ENCODE measurements at regions not wholly inside any gene's neighbourhood (a gene's known extent, or its start where the extent isn't known, plus 50 kb on each side); places are given as distances from the start of the nearest gene placed in this dataset.

DNA sequence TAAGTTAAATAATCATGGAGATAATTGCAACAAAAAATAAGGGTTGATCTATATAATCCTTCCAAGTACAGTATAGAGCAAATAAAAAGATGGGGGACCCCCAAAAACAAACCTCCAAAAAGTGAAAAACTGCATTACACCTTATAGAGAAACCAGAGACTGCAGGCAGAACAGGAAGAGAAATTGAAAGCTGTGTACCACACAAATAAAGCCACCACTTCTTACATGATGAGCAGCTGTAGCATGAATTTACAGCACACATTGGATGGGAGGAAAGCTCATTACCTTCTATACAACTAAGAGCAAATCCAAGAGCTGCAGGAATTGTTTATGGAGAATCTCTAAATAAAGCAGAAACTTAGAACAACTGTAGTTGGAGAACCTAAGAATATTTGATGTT is 152.4 kb upstream of the PDE5A start:
- Histone ChIP-seq H3K9me3 (ENCODE audit: control insufficient read depth in 4 of 4, insufficient read depth in 3 of 4, low read length in 3 of 4) (peaks cover 0 to 5% (median 0%) of the 10 kb centered on the region in 4 donors), H3K27ac (ENCODE audit: low read depth in 1 of 2, low read length in 1 of 2) (no peak overlapping the region), H3K4me3 (no peak overlapping the region), H3K27me3 (ENCODE audit: control insufficient read depth in 3 of 3, insufficient read depth in 3 of 3, low read length in 2 of 3) (no peaks in the 10 kb centered on the region), H3K4me1 (ENCODE audit: control insufficient read depth in 5 of 5, insufficient read depth in 5 of 5, low read length in 5 of 5) (no peaks in the 10 kb centered on the region), H3K9ac (ENCODE audit: insufficient read depth in 1 of 2, low read length in 2 of 2) (no peak overlapping the region), H3K36me3 (ENCODE audit: control insufficient read depth in 4 of 4, insufficient read depth in 4 of 4, low read length in 4 of 4) (no peaks in the 10 kb centered on the region)
- DNase-seq (no peak), ATAC-seq (ENCODE audit: insufficient read depth, low FRiP score) (no peak)
- TF ChIP-seq, protein P1, sequence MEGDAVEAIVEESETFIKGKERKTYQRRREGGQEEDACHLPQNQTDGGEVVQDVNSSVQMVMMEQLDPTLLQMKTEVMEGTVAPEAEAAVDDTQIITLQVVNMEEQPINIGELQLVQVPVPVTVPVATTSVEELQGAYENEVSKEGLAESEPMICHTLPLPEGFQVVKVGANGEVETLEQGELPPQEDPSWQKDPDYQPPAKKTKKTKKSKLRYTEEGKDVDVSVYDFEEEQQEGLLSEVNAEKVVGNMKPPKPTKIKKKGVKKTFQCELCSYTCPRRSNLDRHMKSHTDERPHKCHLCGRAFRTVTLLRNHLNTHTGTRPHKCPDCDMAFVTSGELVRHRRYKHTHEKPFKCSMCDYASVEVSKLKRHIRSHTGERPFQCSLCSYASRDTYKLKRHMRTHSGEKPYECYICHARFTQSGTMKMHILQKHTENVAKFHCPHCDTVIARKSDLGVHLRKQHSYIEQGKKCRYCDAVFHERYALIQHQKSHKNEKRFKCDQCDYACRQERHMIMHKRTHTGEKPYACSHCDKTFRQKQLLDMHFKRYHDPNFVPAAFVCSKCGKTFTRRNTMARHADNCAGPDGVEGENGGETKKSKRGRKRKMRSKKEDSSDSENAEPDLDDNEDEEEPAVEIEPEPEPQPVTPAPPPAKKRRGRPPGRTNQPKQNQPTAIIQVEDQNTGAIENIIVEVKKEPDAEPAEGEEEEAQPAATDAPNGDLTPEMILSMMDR (IDR thresholded peaks at IDR 0.05; ENCODE audit: control extremely low read depth, extremely low read depth): no peak

- Histone ChIP-seq H3K27me3 (ENCODE audit: control insufficient read depth in 3 of 3, insufficient read depth in 3 of 3, low read length in 2 of 3) (no peaks in the 10 kb centered on the region), H3K27ac (ENCODE audit: low read depth in 1 of 2, low read length in 1 of 2) (no peak overlapping the region), H3K9ac (ENCODE audit: insufficient read depth in 1 of 2, low read length in 2 of 2) (no peak overlapping the region), H3K4me1 (ENCODE audit: control insufficient read depth in 5 of 5, insufficient read depth in 5 of 5, low read length in 5 of 5) (no peaks in the 10 kb centered on the region), H3K4me3 (no peak overlapping the region), H3K9me3 (ENCODE audit: control insufficient read depth in 4 of 4, insufficient read depth in 3 of 4, low read length in 3 of 4) (no peaks in the 10 kb centered on the region), H3K36me3 (ENCODE audit: control insufficient read depth in 4 of 4, insufficient read depth in 4 of 4, low read length in 4 of 4) (no peaks in the 10 kb centered on the region)
- 53 to 83% methylated on average over 2 of the region's 2 CpGs for WGBS, 2 donors
- ATAC-seq (ENCODE audit: insufficient read depth, low FRiP score) (no peak), DNase-seq (no peak)
- TF ChIP-seq, protein P1 (IDR thresholded peaks at IDR 0.05; ENCODE audit: control extremely low read depth, extremely low read depth): no peak
Measured at GRCh38 chr4:119774840-119775239, 146.2 kb upstream of the PDE5A start.

DNA sequence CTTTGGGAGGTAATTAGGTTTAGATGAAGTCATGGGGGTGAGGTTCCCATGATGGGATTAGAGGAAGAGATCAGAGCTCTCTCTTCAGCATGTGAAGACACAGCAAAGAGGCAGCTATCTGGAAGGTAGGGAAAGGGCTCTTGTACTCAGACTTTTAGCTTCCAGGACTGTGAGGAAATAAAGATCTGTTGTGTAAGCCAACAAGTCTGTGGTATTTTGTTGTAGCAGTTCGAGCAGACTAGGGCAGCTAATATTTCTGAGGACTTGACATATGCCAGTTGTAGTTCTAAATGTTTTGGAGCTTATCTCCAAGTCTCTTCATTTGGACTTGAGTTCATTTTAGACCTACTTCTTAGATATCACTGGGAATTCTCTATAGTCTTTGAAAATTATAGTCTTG is 137.3 kb upstream of the PDE5A start:
- H3K9ac ChIP-seq (ENCODE audit: insufficient read depth in 1 of 2, low read length in 2 of 2): no peak overlapping the region
- no peak overlapping the region for H3K27ac ChIP-seq (ENCODE audit: low read depth in 1 of 2, low read length in 1 of 2)
- DNase-seq (no peak), ATAC-seq (ENCODE audit: insufficient read depth, low FRiP score) (no peak)
- no peak overlapping the region for H3K4me3 ChIP-seq
- 65 to 77% methylated on average over 1 of the region's 1 CpG for WGBS, 2 donors
- H3K36me3 ChIP-seq (ENCODE audit: control insufficient read depth in 4 of 4, insufficient read depth in 4 of 4, low read length in 4 of 4): no peaks in the 10 kb centered on the region
- H3K9me3 ChIP-seq (ENCODE audit: control insufficient read depth in 4 of 4, insufficient read depth in 3 of 4, low read length in 3 of 4): peaks cover 0 to 3% (median 0%) of the 10 kb centered on the region in 4 donors
- no peaks in the 10 kb centered on the region for H3K4me1 ChIP-seq (ENCODE audit: control insufficient read depth in 5 of 5, insufficient read depth in 5 of 5, low read length in 5 of 5)
- H3K27me3 ChIP-seq (ENCODE audit: control insufficient read depth in 3 of 3, insufficient read depth in 3 of 3, low read length in 2 of 3): no peaks in the 10 kb centered on the region
- TF ChIP-seq, protein P1 (IDR thresholded peaks at IDR 0.05; ENCODE audit: control extremely low read depth, extremely low read depth): no peak

DNA sequence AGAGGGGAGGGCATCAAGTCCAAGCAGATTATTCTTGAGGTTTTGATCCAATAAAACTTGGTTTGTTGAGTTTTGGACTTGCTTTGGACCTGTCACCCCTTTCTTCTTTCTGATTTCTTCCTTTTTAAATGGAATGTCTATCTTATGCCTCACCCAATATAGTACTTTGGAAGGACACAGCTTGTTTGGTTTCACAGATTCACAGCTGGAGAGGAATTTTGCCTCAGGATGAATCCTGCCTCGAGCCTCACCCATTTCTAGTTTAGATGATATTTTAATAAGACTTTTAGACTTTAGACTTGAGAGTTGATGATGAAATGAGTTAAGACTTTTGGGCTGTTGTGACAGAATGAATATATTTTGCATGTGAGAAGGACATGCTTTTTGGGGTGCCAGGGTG is 136.9 kb upstream of the PDE5A start:
- H3K4me1 ChIP-seq (ENCODE audit: control insufficient read depth in 5 of 5, insufficient read depth in 5 of 5, low read length in 5 of 5): no peaks in the 10 kb centered on the region
- H3K9ac ChIP-seq (ENCODE audit: insufficient read depth in 1 of 2, low read length in 2 of 2): no peak overlapping the region
- no peak overlapping the region for H3K4me3 ChIP-seq
- ATAC-seq (ENCODE audit: insufficient read depth, low FRiP score) (no peak), DNase-seq (no peak)
- no peaks in the 10 kb centered on the region for H3K27me3 ChIP-seq (ENCODE audit: control insufficient read depth in 3 of 3, insufficient read depth in 3 of 3, low read length in 2 of 3)
- WGBS, 2 donors: 82% methylated on average over 1 of the region's 1 CpG
- no peaks in the 10 kb centered on the region for H3K36me3 ChIP-seq (ENCODE audit: control insufficient read depth in 4 of 4, insufficient read depth in 4 of 4, low read length in 4 of 4)
- no peak overlapping the region for H3K27ac ChIP-seq (ENCODE audit: low read depth in 1 of 2, low read length in 1 of 2)
- TF ChIP-seq, protein P1 (IDR thresholded peaks at IDR 0.05; ENCODE audit: control extremely low read depth, extremely low read depth): no peak
- H3K9me3 ChIP-seq (ENCODE audit: control insufficient read depth in 4 of 4, insufficient read depth in 3 of 4, low read length in 3 of 4): peaks cover 0 to 3% (median 0%) of the 10 kb centered on the region in 4 donors
